SK-N-MC (cell line): ENCODE measurements at regions not wholly inside any gene's neighbourhood (a gene's known extent, or its start where the extent isn't known, plus 50 kb on each side); places are given as distances from the start of the nearest gene placed in this dataset.

Source experiments
- EZH2 ChIP-seq: fragments of 200-600 bp; sonication (generic); IDR thresholded peaks from one replicate; pipeline ENCODE4 v1.6.1; 2017; ENCODE audit warnings: antibody characterized with exemption
- POLR2AphosphoS5 ChIP-seq: IDR thresholded peaks from 2 replicates; pipeline ENCODE4 v1.6.1; 2012; ENCODE audit warnings: mild to moderate bottlenecking, low read depth, low read length, borderline replicate concordance

DNA sequence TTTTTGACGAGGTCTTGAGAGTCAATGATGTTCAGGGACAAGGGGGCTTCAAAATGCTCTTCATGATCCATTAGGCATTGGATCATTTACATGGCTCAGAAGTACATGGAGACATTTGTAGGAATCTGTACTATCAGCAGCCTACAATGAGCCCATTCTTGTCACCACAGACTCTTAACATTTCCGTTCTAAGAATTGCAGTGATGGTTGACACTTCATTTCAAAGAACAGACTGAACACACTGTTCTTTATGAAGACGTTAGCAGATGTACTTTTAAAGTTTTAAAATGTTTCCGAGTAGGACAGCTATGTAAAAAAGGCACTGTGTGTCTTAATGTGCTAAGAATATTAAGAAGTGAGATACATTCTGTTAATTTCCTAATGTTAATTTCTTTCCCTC is 97.3 kb upstream of the GOT2 start:
- TF ChIP-seq POLR2AphosphoS5 (no peak), EZH2 (no peak)
